SIG-M5 treated with dmso at 0.1 percent for 504 hours (cell line): ENCODE measurements at regions not wholly inside any gene's neighbourhood (a gene's known extent, or its start where the extent isn't known, plus 50 kb on each side); places are given as distances from the start of the nearest gene placed in this dataset.

ENCODE experiments used
- DNase-seq: peaks from one replicate; lab custom pipeline; 2025; ENCODE audit not compliant: unreplicated experiment; lab: John Stamatoyannopoulos, UW

GRCh38 chr9:13900449-13900848 is 413.5 kb downstream of the NFIB start:
- DNase-seq = no peak

- DNase-seq = no peak
Measured at GRCh38 chr9:13899924-13900323, 414.0 kb downstream of the NFIB start.

DNA sequence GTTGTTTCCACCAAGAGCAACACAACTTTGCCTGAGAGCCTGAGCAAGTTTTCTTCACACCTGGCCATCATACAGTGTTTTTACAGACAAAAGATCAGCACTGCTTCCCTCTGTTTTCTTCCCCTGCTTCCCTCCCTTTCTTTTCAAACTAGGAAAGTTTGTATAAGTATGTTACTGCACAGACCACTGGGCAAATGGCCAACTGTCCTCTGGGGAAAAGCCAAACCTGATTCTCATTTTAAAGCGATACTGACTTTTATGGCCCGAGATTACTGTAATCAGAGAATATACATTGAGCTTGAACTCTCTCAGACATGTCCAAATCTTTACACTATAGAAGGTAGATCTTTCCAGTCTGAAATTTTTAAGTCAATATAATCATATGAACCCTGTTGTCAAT is 415.0 kb downstream of the NFIB start:
- no peak for DNase-seq

GRCh38 chr9:13896922-13897835 is 416.8 kb downstream of the NFIB start:
- no peak for DNase-seq

GRCh38 chr9:13896047-13896446 is 417.9 kb downstream of the NFIB start:
- no peak for DNase-seq

GRCh38 chr9:13885258-13885657 is 428.7 kb downstream of the NFIB start:
- no peak for DNase-seq

DNA sequence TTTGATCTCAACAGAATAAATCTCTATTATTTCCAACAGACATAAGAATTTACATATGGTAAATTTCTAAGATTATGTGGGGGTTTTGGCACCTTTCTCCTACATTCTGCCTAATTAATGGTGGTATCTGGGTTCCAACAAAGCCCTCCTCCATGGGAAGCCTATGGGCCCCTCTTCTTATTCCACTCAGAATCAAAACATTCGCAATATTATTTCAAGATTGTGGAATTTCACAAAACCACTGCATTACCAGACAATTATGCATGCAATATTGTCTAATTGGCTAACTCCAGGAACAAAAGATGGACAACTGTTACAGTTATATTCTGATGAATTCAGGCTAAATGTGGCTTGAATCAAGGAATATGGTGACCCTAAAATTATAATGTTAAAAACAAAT is 434.0 kb downstream of the NFIB start:
- DNase-seq = no peak

GRCh38 chr9:13879011-13879410 is 434.9 kb downstream of the NFIB start:
- DNase-seq = no peak

DNA sequence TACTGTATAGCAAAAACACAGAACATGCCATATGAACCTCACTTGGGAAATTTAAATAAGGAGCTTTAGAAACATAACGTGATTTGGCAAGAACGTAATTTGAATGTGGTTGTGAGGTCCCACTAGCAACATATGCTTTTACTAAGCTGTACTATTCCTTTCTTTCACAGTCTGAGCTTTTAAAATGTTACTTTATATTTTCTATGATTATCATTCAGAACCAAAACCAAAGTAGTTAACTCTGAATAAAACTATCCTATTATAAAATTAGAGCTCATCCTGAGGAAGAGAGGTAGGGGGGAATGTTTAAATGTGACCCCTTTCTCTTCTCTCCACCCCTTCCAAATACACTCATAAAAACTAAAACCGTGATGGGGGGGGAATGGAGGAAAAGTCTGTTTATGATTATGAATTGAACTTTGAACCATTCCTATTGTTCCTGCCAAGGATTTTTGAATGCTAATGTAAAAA is 435.7 kb downstream of the NFIB start:
- DNase-seq = no peak

DNA sequence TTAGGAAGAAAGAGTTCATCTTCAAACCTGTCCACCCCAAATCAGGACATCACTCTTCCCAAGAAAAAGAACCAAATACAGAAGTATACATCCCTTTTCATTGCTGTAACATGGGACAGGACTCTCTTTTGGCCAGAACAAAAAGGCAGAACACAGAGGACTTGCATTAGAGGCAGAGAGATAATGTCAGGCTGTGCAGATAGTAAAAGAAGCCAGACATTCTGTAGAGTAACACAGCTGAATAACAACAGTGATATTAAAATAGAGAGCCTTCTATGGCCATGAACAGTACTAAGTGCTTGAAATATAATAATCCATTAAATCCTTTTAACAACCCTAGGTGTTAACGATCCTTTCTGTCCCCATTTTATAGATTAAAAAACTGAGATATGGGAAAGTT is 437.2 kb downstream of the NFIB start:
- DNase-seq = no peak

DNA sequence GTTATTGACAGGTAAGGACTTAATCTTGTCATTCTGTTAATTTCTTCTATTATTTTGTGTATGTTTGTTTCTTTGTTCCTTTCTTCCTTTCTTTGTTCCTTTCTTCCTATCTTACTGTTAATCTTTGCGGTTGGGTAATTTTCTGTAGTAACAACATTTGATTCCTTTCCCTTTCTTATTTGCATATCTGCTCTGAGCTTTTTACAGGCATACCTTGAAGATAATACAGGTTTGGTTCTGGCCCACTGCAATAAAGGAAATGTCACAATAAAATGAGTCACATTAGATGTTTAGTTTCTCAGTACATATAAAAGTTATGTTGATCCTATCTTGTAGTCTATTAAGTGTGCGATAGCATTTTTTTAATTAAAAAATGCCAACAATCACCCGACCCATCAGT is 440.7 kb downstream of the NFIB start:
- no peak for DNase-seq

DNA sequence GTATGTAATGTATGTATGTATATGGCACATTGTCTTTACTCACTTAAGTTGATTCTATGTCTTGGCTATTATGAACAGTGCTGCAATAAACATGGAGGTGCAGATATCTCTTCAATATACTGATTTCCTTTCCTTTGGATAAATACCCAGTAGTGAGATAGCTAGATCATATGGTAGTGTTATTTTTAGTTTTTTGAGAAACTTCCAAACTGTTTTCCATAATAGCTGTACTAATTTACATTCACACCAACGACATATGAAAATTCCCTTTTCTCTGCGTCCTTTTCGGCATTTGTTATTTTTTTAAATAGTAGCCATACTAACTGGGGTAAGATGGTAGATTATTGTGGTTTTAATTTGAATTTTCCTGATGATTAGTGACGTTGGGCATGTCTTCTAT is 445.6 kb downstream of the NFIB start:
- no peak for DNase-seq

GRCh38 chr9:13865869-13866268 is 448.1 kb downstream of the NFIB start:
- no peak for DNase-seq

DNA sequence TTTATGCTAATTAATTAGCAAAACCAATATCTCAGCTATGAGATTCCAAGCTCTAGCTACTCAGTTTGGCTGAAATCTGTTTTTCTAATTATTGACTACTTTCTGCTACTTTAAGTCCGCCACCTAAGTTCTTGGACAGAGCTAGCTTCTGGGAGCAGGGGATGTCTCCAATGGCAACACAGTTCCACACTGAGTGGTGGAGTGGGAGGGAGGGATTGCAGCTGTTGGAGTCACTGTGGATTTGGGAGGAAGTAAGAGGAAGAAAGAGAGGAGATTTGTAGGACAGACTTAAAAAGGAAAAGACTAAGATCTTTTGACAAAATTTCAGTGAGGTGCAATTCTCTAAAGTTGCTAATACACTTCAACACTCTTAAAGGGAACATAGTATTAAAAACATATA is 450.8 kb downstream of the NFIB start:
- DNase-seq = no peak

DNA sequence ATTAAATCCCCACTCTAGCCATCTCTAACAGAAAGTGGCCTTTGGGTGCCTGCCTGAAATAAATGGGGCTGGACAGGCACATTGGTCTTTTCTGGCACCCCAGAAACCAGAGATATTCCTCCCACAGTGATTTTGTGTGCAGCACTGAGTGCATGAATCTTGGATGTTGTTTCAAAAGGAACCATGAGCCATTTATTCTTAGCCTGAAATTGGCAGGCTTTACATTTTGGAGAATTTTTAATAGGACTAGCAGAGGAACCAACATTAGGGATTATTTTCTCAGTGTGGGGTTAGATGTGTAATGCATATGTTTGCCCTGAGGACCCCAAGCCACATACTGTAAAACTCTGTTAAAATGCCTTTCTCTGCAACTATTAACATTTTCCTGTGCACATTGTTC is 451.3 kb downstream of the NFIB start:
- DNase-seq = no peak

- DNase-seq = no peak
Measured at GRCh38 chr9:13860946-13861640, 452.8 kb downstream of the NFIB start.

DNA sequence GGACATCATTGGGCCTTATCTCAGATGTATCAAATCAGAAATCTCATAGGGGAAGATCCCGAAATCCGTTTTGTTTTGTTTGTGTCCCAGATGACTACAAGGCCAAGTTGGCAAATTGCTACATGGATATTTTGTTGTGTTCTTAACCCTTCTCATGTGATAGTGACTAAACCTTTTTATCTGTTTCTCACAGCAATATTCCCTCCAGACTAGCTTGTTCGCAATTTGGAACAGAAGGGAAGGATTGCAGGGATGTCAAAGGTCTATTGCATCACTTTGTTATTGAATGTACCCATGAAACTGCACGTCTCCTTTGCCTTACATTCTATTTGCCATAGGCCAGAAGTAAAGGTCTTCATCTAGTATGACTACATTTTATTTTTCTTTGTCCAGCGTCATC is 453.9 kb downstream of the NFIB start:
- no peak for DNase-seq

- DNase-seq = no peak
Measured at GRCh38 chr9:13857521-13857920, 456.4 kb downstream of the NFIB start.

DNA sequence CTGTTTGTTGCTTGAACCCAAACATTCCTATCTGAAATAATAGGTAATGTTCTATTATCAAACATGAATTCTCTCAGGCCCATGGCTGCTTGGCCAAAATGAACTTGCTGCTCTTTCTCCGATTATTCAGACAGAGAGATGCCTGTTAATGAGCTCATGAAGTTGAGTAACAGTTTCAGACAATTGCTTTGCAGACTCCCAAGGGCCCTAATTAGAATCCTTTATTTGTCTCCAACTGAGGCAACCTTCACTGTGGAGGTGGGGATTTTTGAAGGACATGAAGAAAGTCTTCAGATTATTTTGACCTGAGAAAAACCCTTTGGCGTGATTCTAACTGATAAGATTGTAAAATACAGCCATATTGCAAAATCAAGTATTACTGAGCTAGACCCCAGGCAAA is 466.7 kb downstream of the NFIB start:
- no peak for DNase-seq

DNA sequence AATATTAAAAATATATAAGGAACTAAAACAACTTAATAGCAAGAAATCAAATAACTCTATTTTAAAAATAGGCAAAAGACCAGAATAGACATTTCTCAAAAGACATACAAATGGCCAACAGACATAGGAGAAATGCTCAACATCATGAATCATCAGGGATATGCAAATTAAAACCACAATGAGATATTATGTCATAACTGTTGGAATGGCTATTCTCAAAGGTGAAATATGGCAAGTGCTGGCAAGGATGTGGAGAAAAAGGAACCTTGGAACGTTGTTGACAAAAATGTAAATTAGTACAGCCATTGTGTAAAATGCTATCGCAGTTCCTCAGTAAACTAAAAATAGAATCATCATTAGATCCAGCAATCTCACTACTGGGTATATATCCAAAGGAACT is 468.5 kb downstream of the NFIB start:
- no peak for DNase-seq

GRCh38 chr9:13841746-13842462 is 472.0 kb downstream of the NFIB start:
- DNase-seq = no peak

DNA sequence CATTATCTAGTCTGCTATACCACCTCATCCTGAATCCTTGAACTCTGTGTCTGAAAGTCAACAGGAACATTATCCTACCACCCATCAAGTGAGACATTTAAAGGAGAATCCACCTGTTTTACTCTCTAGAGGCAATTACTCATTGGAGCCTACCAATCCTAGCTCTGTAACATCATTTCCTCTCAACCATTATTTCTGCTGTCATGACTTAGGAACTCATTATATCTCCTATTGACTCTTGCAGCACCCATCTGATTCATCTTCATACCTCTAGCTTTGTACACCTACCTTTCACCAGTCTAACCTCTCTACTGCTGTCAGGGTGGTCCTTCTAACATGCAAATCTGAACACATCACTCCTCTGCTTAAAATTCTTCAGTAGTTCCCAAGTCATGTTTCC is 481.5 kb downstream of the NFIB start:
- DNase-seq = no peak
